ENCODE measurements at regions not wholly inside any gene's neighbourhood (a gene's known extent, or its start where the extent isn't known, plus 50 kb on each side); places are given as distances from the start of the nearest gene placed in this dataset.

DNA sequence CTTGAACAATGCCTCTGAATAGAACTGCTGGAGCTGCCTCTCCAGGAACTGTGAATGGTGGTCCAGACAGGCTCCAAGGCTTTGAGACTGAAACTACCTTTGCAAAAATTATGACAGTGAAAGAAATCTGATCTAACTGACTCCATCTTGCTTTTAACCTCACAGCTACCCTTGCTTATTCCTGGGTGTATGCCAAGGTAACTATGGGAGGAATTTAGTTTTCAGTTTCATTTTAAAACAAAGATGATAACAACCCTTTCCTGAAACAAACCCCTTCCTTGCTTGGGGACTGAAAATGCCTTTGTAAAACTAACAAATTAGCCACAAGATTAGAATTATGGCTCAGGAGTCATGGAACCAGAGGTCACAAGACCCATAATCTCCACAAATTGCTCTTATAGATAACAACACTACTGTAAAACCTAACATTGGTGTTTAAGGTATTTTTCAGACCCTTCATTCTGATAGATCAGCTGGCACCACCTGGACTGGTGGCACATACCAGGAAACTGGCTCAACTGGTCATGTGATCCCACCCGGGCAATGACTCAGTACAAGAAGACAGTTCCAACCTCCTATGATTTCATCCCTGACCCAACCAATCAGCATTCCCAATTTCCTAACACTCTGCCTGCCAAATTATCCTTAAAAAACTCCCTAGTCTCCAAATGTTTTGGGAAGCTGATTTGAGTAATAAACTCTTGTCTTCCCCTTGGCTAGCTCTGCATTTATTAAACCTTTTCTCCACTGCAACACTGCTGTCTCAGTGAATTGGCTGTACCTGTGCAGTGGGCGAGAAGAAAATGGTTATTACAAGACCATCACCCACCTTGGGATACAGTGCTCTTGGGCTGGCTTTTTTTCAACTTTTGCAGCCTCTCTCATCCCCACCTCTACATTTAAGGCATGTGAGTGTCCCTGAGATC, 608.1 kb downstream of the TYW1 start:
- TF ChIP-seq, protein P1, sequence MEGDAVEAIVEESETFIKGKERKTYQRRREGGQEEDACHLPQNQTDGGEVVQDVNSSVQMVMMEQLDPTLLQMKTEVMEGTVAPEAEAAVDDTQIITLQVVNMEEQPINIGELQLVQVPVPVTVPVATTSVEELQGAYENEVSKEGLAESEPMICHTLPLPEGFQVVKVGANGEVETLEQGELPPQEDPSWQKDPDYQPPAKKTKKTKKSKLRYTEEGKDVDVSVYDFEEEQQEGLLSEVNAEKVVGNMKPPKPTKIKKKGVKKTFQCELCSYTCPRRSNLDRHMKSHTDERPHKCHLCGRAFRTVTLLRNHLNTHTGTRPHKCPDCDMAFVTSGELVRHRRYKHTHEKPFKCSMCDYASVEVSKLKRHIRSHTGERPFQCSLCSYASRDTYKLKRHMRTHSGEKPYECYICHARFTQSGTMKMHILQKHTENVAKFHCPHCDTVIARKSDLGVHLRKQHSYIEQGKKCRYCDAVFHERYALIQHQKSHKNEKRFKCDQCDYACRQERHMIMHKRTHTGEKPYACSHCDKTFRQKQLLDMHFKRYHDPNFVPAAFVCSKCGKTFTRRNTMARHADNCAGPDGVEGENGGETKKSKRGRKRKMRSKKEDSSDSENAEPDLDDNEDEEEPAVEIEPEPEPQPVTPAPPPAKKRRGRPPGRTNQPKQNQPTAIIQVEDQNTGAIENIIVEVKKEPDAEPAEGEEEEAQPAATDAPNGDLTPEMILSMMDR (IDR thresholded peaks at IDR 0.05): no peak
- TF ChIP-seq POLR2A (IDR thresholded peaks at IDR 0.05): no peak
